Upper lobe of right lung (tissue), 1 donor: ENCODE measurements at regions not wholly inside any gene's neighbourhood (a gene's known extent, or its start where the extent isn't known, plus 50 kb on each side); places are given as distances from the start of the nearest gene placed in this dataset.

ENCODE experiments used
- ATAC-seq: fragments of 200-7000 bp; cut with Tn5 transposase; one replicate; pipeline ENCODE4 v1.9.1; 2020; ENCODE audit warnings: mild to moderate bottlenecking, moderate library complexity
- DNase-seq: peaks from one replicate; pipeline ENCODE4 v3.0.0-alpha.2; 2020
- H3K27ac ChIP-seq: fragments of 200-600 bp; one replicate; pipeline ENCODE4 v1.8.0; 2022
- H3K27me3 ChIP-seq: fragments of 200-600 bp; one replicate; pipeline ENCODE4 v1.8.0; 2022; ENCODE audit warnings: mild to moderate bottlenecking
- H3K36me3 ChIP-seq: fragments of 200-600 bp; one replicate; pipeline ENCODE4 v1.8.0; 2022
- H3K4me1 ChIP-seq: fragments of 200-600 bp; one replicate; pipeline ENCODE4 v1.8.0; 2022
- H3K4me3 ChIP-seq: fragments of 200-600 bp; one replicate; pipeline ENCODE4 v1.8.0; 2022; ENCODE audit warnings: mild to moderate bottlenecking
- H3K9me3 ChIP-seq: fragments of 200-600 bp; one replicate; pipeline ENCODE4 v1.8.0; 2022
- intact Hi-C: fragments of 100-400 bp; cut with DNase I; formaldehyde crosslinking; loops from one replicate; pipeline ENCODE4 v1.11.0; 2022
- TF ChIP-seq, protein P1 (sequence below): fragments of 200-600 bp; IDR thresholded peaks from one replicate; pipeline ENCODE4 v1.8.0; 2022; ENCODE audit warnings: antibody characterized with exemption
- donor health status: DM: no; HTN: yes; CAD: no; lungs with severe emphysema.

DNA sequence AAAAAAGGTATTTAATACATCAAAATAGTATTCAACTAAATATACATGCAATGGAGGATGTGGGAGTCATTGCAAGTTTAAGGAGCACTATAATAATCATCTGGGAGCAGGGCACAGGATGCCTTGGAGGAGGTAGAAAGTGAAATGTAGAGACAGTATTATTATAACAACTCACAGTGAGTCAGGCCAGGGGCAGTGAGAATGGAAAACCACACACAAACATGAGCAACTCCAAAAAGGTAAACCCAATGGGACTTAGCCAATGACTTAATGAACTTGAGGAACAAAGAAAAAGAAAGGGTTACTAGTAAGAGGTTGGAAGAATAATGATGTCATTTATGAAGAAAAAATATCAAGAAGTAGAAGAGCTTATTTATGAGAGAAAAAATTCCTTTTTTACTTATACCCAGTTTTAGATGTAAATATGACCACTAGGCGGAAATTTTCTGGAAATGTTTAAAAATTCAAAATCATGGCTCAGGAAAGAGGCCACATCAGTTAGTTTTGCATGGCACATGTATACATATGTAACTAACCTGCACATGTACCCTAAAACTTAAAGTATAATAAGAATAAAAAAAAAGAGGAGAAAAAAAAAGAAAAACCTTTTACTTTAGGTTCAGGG is 389.3 kb downstream of the SUCLA2 start:
- Histone ChIP-seq H3K4me1 (no peaks in the 10 kb centered on the region), H3K36me3 (no peaks in the 10 kb centered on the region), H3K27me3 (no peaks in the 10 kb centered on the region), H3K9me3 (no peaks in the 10 kb centered on the region), H3K4me3 (no peak overlapping the region), H3K27ac (no peak overlapping the region)
- no peak for DNase-seq
- TF ChIP-seq, protein P1, sequence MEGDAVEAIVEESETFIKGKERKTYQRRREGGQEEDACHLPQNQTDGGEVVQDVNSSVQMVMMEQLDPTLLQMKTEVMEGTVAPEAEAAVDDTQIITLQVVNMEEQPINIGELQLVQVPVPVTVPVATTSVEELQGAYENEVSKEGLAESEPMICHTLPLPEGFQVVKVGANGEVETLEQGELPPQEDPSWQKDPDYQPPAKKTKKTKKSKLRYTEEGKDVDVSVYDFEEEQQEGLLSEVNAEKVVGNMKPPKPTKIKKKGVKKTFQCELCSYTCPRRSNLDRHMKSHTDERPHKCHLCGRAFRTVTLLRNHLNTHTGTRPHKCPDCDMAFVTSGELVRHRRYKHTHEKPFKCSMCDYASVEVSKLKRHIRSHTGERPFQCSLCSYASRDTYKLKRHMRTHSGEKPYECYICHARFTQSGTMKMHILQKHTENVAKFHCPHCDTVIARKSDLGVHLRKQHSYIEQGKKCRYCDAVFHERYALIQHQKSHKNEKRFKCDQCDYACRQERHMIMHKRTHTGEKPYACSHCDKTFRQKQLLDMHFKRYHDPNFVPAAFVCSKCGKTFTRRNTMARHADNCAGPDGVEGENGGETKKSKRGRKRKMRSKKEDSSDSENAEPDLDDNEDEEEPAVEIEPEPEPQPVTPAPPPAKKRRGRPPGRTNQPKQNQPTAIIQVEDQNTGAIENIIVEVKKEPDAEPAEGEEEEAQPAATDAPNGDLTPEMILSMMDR: no peak
- intact Hi-C loops: no loop called here
- no peak for ATAC-seq

DNA sequence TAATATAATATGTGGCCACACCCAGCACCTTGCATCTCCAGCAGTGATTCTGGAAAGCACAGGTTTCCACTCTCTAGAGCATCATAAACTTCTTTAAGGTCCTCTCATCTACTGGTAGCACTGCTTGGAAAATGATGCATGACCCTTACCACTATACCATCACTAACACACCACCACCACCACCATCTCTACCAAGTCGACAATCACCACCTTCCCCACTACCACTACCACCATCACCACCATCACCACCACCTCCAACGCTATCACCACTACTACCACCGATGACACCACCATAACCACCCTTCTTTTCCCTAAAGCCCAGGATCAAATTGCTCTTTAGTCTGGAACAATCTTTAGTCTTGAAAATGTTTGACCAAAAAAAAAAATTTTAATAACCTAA is 390.4 kb downstream of the SUCLA2 start:
- Histone ChIP-seq H3K9me3 (no peaks in the 10 kb centered on the region), H3K27me3 (no peaks in the 10 kb centered on the region), H3K4me1 (no peaks in the 10 kb centered on the region), H3K36me3 (no peaks in the 10 kb centered on the region), H3K27ac (no peak overlapping the region), H3K4me3 (no peak overlapping the region)
- TF ChIP-seq, protein P1: no peak
- intact Hi-C loops: no loop called here
- DNase-seq (no peak), ATAC-seq (no peak)

DNA sequence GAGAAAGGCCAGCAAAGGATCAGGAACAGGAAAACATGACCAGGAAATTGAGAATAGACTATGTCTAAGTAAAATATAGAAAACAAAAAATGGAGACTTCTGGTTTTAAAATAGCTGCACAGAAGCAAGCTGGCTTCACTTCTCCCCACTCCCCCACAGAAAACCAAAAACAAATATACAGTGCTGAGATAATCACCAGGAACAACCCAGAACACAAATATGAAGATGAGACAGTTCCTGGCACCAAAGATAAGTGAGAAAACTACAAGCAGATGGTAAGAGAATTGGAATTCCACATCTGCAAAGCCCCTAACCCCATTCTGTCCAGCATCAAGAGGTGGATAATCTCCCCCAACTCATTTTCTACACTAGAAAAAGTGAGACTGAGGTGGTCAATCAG is 397.7 kb downstream of the SUCLA2 start:
- Histone ChIP-seq H3K9me3 (no peaks in the 10 kb centered on the region), H3K36me3 (no peaks in the 10 kb centered on the region), H3K4me1 (no peaks in the 10 kb centered on the region), H3K27ac (no peak overlapping the region), H3K27me3 (no peaks in the 10 kb centered on the region), H3K4me3 (no peak overlapping the region)
- no peak for ATAC-seq
- intact Hi-C loops: no loop called here
- no peak for DNase-seq
- TF ChIP-seq, protein P1: no peak

DNA sequence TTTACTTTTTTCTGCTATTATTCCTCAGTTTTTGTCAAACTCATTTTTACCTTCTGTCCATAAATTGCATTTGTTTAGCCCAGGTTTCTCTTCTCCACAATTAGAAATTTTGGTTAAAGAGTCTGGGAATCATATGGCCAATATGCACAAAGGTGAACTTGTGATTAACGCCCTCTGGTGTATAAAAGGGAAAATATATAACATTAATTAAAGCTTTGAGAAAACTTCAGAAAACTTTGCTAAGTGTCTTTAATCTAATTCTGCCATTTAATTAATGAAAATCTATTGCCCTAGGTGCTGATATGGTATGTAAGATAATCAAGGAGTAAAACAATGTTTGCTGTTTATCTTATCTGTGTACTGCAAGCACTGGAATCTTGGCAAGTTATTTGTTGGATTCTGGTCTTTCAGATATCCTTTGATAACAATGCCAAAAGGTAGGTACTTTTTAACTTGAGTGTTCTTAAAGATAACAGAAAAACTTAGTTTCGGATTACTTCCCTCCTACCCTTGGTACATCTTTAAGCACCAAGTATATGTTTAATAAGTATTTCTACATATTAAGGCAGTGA is 402.6 kb downstream of the SUCLA2 start:
- H3K36me3 ChIP-seq: no peaks in the 10 kb centered on the region
- no peaks in the 10 kb centered on the region for H3K9me3 ChIP-seq
- no peak overlapping the region for H3K27ac ChIP-seq
- no peak overlapping the region for H3K4me3 ChIP-seq
- intact Hi-C loops: no loop called here
- H3K27me3 ChIP-seq: no peaks in the 10 kb centered on the region
- no peak for DNase-seq
- ATAC-seq: no peak
- TF ChIP-seq, protein P1: peak; percentile 18
- no peaks in the 10 kb centered on the region for H3K4me1 ChIP-seq

DNA sequence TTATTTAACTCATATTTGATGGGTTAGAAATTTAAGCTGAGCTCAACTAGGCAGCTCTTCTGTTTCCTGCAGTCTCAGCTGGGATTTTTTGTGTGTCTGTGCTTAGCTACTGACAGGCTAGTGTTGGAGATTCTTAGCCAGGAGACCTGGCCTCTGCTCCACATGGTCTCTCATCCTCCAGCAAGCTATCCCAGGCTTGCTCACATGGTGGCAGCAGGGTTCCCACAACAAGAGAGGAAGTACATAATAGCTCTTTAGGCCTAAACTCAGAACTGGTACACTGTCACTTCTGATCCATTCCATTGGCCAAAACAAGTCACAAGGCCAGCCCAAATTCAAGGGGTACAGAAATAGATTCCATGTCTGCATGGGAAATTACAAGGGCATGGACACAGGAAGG is 406.2 kb downstream of the SUCLA2 start:
- H3K27me3 ChIP-seq: no peaks in the 10 kb centered on the region
- ATAC-seq (no peak), DNase-seq (no peak)
- H3K27ac ChIP-seq: no peak overlapping the region
- no peaks in the 10 kb centered on the region for H3K9me3 ChIP-seq
- H3K36me3 ChIP-seq: no peaks in the 10 kb centered on the region
- intact Hi-C loops: no loop called here
- H3K4me1 ChIP-seq: no peaks in the 10 kb centered on the region
- H3K4me3 ChIP-seq: no peak overlapping the region
- TF ChIP-seq, protein P1: no peak
